SH-SY5Y (cell line): ENCODE measurements at regions not wholly inside any gene's neighbourhood (a gene's known extent, or its start where the extent isn't known, plus 50 kb on each side); places are given as distances from the start of the nearest gene placed in this dataset.

Experiments used
- GATA2 ChIP-seq: IDR thresholded peaks from 2 replicates; pipeline ENCODE4 v1.6.1; 2011; ENCODE audit warnings: mild to moderate bottlenecking, low read depth, low read length
- GATA3 ChIP-seq: IDR thresholded peaks from 2 replicates; pipeline ENCODE4 v1.6.1; 2011; ENCODE audit warnings: low read depth, mild to moderate bottlenecking, low read length, moderate library complexity

DNA sequence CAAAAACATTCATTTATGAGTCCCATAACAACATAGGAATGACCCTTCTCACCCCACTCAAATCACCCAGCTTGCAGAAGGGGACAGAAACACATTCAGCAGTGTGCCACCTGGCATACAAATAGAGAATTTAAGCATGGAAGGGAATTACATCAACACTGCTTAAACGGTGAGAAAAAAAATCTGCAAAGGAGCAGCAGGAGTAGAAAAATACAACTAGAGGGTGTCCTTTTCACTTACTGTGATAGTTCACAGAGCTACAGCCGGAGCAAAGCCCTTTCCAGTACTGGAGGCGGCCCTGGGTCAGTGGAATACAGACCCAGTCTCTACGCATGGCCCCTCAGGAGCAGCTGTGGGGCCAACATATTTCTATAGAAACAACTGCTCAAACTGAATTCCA lies 764.3 kb upstream of the ARGLU1 start:
- no peak for TF ChIP-seq GATA2
- no peak for TF ChIP-seq GATA3
